Uterus (tissue), 2 donors: ENCODE measurements at regions not wholly inside any gene's neighbourhood (a gene's known extent, or its start where the extent isn't known, plus 50 kb on each side); places are given as distances from the start of the nearest gene placed in this dataset.

ENCODE experiments used
- POLR2A ChIP-seq, 2 donors: fragments of 450-650 bp; IDR thresholded peaks; one replicate each; pipeline ENCODE4 v1.6.1; 2016; ENCODE audit warnings: antibody characterized with exemption in 2 of 2, mild to moderate bottlenecking in 1 of 2, moderate library complexity in 1 of 2
- TF ChIP-seq, protein P1 (sequence below), 4 experiments: fragments of 200-600 bp in 2 of 4; fragments of 450-650 bp in 2 of 4; sonication (generic) in 2 of 4; IDR thresholded peaks; one replicate each; pipeline ENCODE4 v1.5.1; 2016 to 2019; ENCODE audit warnings: antibody characterized with exemption in 4 of 4, mild to moderate bottlenecking in 2 of 4, moderate library complexity in 1 of 4

DNA sequence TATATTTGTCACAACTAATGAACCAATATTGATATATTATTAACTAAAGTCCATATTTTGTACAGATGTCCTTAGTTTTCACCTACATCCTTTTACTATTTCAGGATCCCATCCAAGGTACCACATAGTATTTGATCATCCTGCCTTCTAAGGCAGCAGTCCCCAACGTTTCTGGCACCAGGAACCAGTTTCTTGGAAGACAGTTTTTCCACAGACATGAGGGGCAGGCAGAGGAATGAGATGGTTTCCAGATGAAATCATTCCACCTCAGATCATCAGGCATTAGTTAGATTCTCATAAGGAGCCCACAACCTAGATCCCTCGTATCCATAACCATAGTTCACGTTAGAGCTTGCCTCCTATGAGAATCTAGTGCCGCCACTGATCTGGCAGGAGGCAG lies 82.8 kb upstream of the BCL2L14 start:
- TF ChIP-seq, protein P1, sequence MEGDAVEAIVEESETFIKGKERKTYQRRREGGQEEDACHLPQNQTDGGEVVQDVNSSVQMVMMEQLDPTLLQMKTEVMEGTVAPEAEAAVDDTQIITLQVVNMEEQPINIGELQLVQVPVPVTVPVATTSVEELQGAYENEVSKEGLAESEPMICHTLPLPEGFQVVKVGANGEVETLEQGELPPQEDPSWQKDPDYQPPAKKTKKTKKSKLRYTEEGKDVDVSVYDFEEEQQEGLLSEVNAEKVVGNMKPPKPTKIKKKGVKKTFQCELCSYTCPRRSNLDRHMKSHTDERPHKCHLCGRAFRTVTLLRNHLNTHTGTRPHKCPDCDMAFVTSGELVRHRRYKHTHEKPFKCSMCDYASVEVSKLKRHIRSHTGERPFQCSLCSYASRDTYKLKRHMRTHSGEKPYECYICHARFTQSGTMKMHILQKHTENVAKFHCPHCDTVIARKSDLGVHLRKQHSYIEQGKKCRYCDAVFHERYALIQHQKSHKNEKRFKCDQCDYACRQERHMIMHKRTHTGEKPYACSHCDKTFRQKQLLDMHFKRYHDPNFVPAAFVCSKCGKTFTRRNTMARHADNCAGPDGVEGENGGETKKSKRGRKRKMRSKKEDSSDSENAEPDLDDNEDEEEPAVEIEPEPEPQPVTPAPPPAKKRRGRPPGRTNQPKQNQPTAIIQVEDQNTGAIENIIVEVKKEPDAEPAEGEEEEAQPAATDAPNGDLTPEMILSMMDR (IDR thresholded peaks at IDR 0.05), result no peak
- no peak for TF ChIP-seq POLR2A (IDR thresholded peaks at IDR 0.05)
